SK-N-SH treated with all-trans-retinoic acid at 6 μM for 48 hours (cell line): ENCODE measurements at regions not wholly inside any gene's neighbourhood (a gene's known extent, or its start where the extent isn't known, plus 50 kb on each side); places are given as distances from the start of the nearest gene placed in this dataset.

ENCODE experiments used
- ATAC-seq: fragments of 200-7000 bp; cut with Tn5 transposase; 3 replicates; pipeline ENCODE4 v1.9.1; 2020; ENCODE audit warnings: mild to moderate bottlenecking, moderate library complexity
- ARNTL ChIP-seq: fragments of 450-650 bp; formaldehyde crosslinking; IDR thresholded peaks from 2 replicates; pipeline ENCODE4 v1.5.0; 2020; ENCODE audit warnings: low read depth, mild to moderate bottlenecking, moderate library complexity, borderline replicate concordance
- CSDC2 ChIP-seq: fragments of 250-450 bp; sonication (Bioruptor Pico); IDR thresholded peaks from 2 replicates; pipeline ENCODE4 v1.5.0; 2020; ENCODE audit warnings: mild to moderate bottlenecking, moderate library complexity
- GLIS3 ChIP-seq: fragments of 250-450 bp; sonication (Bioruptor Pico); IDR thresholded peaks from 2 replicates; pipeline ENCODE4 v1.5.0; 2020; ENCODE audit warnings: mild to moderate bottlenecking, moderate library complexity
- ISL1 ChIP-seq: fragments of 250-450 bp; sonication (Bioruptor Pico); IDR thresholded peaks from 2 replicates; pipeline ENCODE4 v2.1.2; 2022; ENCODE audit warnings: mild to moderate bottlenecking, moderate library complexity
- POU6F1 ChIP-seq: fragments of 250-450 bp; sonication (Bioruptor Pico); IDR thresholded peaks from 2 replicates; pipeline ENCODE4 v1.8.0; 2021; ENCODE audit warnings: low read depth, mild to moderate bottlenecking, moderate library complexity, borderline replicate concordance
- PPARA ChIP-seq: fragments of 250-450 bp; sonication (Bioruptor Pico); IDR thresholded peaks from 2 replicates; pipeline ENCODE4 v1.5.0; 2020; ENCODE audit warnings: mild to moderate bottlenecking, borderline replicate concordance
- RARB ChIP-seq: fragments of 250-450 bp; sonication (Bioruptor Pico); IDR thresholded peaks from 2 replicates; pipeline ENCODE4 v1.8.0; 2021; ENCODE audit warnings: mild to moderate bottlenecking, moderate library complexity
- SNAI2 ChIP-seq: fragments of 250-450 bp; sonication (Bioruptor Pico); IDR thresholded peaks from 2 replicates; pipeline ENCODE4 v1.5.0; 2020; ENCODE audit warnings: mild to moderate bottlenecking, moderate library complexity
- TOX ChIP-seq: fragments of 250-450 bp; sonication (Bioruptor Pico); IDR thresholded peaks from 2 replicates; pipeline ENCODE4 v1.8.0; 2021; ENCODE audit warnings: mild to moderate bottlenecking, moderate library complexity, borderline replicate concordance
- TSHZ2 ChIP-seq: fragments of 250-450 bp; sonication (Bioruptor Pico); IDR thresholded peaks from 2 replicates; pipeline ENCODE4 v1.5.0; 2020; ENCODE audit warnings: mild to moderate bottlenecking, moderate library complexity
- ZC3H10 ChIP-seq: fragments of 250-450 bp; sonication (Bioruptor Pico); IDR thresholded peaks from 2 replicates; pipeline ENCODE4 v1.5.1; 2021; ENCODE audit warnings: mild to moderate bottlenecking, moderate library complexity
- ZFP3 ChIP-seq: fragments of 250-450 bp; sonication (Bioruptor Pico); IDR thresholded peaks from 2 replicates; pipeline ENCODE4 v1.5.0; 2020; ENCODE audit warnings: mild to moderate bottlenecking, moderate library complexity
- ZNF8 ChIP-seq: fragments of 450-650 bp; formaldehyde crosslinking; IDR thresholded peaks from 2 replicates; pipeline ENCODE4 v1.5.0; 2020; ENCODE audit warnings: mild to moderate bottlenecking, moderate library complexity
- TF ChIP-seq, protein P1 (sequence below): fragments of 250-450 bp; sonication (Bioruptor Pico); IDR thresholded peaks from 2 replicates; pipeline ENCODE4 v1.8.0; 2020; ENCODE audit warnings: mild to moderate bottlenecking, moderate library complexity, borderline replicate concordance
- TF ChIP-seq, protein P2 (sequence below): fragments of 250-450 bp; sonication (Bioruptor Pico); IDR thresholded peaks from 2 replicates; pipeline ENCODE4 v1.5.1; 2020; ENCODE audit warnings: low read depth, mild to moderate bottlenecking, moderate library complexity
- TF ChIP-seq, protein P3 (sequence below): fragments of 250-450 bp; sonication (Bioruptor Pico); IDR thresholded peaks from 2 replicates; pipeline ENCODE4 v1.5.1; 2021; ENCODE audit warnings: mild to moderate bottlenecking, moderate library complexity

GRCh38 chr13:40148101-40148500, 492.6 kb downstream of the COG6 start:
- ATAC-seq, result no peak
- TF ChIP-seq GLIS3 (no peak), TOX (CRISPR knock-in tag) (no peak), ISL1 (CRISPR knock-in tag) (no peak), ZNF8 (CRISPR knock-in tag) (no peak), ZFP3 (no peak), SNAI2 (CRISPR knock-in tag) (no peak), PPARA (CRISPR knock-in tag) (no peak), ARNTL (CRISPR knock-in tag) (no peak), TSHZ2 (CRISPR knock-in tag) (no peak)
- TF ChIP-seq, protein P1, sequence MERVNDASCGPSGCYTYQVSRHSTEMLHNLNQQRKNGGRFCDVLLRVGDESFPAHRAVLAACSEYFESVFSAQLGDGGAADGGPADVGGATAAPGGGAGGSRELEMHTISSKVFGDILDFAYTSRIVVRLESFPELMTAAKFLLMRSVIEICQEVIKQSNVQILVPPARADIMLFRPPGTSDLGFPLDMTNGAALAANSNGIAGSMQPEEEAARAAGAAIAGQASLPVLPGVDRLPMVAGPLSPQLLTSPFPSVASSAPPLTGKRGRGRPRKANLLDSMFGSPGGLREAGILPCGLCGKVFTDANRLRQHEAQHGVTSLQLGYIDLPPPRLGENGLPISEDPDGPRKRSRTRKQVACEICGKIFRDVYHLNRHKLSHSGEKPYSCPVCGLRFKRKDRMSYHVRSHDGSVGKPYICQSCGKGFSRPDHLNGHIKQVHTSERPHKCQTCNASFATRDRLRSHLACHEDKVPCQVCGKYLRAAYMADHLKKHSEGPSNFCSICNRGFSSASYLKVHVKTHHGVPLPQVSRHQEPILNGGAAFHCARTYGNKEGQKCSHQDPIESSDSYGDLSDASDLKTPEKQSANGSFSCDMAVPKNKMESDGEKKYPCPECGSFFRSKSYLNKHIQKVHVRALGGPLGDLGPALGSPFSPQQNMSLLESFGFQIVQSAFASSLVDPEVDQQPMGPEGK (CRISPR knock-in tag), result no peak
- TF ChIP-seq, protein P2, sequence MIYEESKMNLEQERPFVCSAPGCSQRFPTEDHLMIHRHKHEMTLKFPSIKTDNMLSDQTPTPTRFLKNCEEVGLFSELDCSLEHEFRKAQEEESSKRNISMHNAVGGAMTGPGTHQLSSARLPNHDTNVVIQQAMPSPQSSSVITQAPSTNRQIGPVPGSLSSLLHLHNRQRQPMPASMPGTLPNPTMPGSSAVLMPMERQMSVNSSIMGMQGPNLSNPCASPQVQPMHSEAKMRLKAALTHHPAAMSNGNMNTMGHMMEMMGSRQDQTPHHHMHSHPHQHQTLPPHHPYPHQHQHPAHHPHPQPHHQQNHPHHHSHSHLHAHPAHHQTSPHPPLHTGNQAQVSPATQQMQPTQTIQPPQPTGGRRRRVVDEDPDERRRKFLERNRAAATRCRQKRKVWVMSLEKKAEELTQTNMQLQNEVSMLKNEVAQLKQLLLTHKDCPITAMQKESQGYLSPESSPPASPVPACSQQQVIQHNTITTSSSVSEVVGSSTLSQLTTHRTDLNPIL (CRISPR knock-in tag), result no peak

DNA sequence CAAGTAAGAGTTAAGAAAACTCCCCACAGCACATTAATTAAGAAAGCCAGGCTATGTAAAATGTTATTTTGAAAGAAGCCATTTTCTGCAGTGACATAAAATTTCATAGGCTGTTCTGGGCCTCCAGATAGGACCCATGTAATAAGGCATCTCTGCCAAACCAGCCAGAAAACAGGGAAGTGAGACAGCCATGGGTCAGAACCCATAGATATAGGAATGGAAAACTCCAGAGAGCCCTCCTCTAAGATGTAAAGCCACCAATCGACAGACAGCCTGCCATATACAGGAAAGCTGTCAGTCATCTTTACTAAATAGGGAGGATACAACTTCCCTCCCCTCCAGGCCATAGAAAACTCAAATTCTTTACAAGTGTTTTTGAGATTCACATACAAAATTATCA, 493.3 kb downstream of the COG6 start:
- ATAC-seq, result no peak
- TF ChIP-seq, protein P1 (CRISPR knock-in tag), result no peak
- TF ChIP-seq RARB (CRISPR knock-in tag), result no peak
- TF ChIP-seq ZC3H10, result no peak

DNA sequence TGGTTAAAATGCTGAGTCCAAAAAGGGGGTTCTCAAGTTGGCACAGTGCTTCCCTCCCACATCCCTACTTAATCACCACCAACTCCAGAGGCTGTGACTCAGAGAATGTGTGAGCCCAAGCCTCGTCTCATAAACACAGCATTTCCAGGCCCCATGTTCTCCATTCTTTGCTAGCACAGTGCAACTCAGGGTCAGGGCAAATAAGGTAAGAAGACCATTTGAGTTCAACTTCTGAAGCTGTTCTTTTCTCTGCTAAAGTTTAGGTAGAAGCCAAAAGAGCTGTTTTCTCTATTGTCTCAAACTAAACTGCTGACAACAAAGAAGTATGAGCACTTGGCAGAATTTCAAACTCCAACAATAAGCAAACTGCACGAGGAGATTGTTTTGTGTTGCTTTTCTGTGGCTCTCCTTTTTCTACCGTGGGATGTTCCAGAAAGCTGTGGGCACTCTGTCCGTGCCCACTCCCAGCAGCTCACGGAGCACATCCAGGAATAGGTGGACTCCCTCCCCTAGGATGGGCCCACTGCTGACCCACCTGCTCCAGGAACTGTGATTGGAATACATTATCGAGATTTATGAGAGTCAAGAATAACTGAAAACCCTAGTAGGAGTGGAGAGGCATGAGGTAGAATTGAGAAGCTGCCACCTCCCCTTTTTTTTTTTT, 494.3 kb downstream of the COG6 start:
- TF ChIP-seq, protein P2 (CRISPR knock-in tag), result no peak
- TF ChIP-seq ZFP3 (no peak), POU6F1 (CRISPR knock-in tag) (no peak), CSDC2 (no peak)
- TF ChIP-seq, protein P1 (CRISPR knock-in tag), result no peak
- TF ChIP-seq, protein P3, sequence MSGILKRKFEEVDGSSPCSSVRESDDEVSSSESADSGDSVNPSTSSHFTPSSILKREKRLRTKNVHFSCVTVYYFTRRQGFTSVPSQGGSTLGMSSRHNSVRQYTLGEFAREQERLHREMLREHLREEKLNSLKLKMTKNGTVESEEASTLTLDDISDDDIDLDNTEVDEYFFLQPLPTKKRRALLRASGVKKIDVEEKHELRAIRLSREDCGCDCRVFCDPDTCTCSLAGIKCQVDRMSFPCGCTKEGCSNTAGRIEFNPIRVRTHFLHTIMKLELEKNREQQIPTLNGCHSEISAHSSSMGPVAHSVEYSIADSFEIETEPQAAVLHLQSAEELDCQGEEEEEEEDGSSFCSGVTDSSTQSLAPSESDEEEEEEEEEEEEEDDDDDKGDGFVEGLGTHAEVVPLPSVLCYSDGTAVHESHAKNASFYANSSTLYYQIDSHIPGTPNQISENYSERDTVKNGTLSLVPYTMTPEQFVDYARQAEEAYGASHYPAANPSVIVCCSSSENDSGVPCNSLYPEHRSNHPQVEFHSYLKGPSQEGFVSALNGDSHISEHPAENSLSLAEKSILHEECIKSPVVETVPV, result no peak
- ATAC-seq, result peak; percentile 86
